Fibroblast of lung (primary cell): ENCODE measurements at regions not wholly inside any gene's neighbourhood (a gene's known extent, or its start where the extent isn't known, plus 50 kb on each side); places are given as distances from the start of the nearest gene placed in this dataset.
A peak's percentile ranks its signal among the peaks of the same experiment; 100 is the strongest.

ENCODE experiments used
- DNase-seq, 2 donors: peaks; one replicate each; pipeline versions ENCODE4 v3.0.0 to v3.0.0-alpha.2; 2010; ENCODE audit warnings: low read depth in 2 of 2
- H2AFZ ChIP-seq: 2 replicates; pipeline ENCODE4 v1.5.1; 2012; ENCODE audit warnings: low read length, control low read depth, inconsistent platforms
- H3K27ac ChIP-seq: 2 replicates; pipeline ENCODE4 v1.5.1; 2011; ENCODE audit warnings: low read length, control low read depth; ENCODE audit not compliant: insufficient read depth
- H3K27me3 ChIP-seq: 2 replicates; pipeline ENCODE4 v1.5.1; 2011; ENCODE audit warnings: mild to moderate bottlenecking, low read length; ENCODE audit not compliant: control insufficient read depth, insufficient read depth
- H3K36me3 ChIP-seq: 2 replicates; pipeline ENCODE4 v1.5.1; 2011; ENCODE audit warnings: low read length; ENCODE audit not compliant: control insufficient read depth, insufficient read depth
- H3K4me1 ChIP-seq: 2 replicates; pipeline ENCODE4 v1.5.1; 2011; ENCODE audit warnings: low read length; ENCODE audit not compliant: control insufficient read depth, insufficient read depth; ENCODE audit errors: extremely low read depth
- H3K4me2 ChIP-seq: 2 replicates; pipeline ENCODE4 v1.5.1; 2011; ENCODE audit warnings: low read length, control low read depth; ENCODE audit not compliant: insufficient read depth; ENCODE audit errors: extremely low read depth
- H3K4me3 ChIP-seq, 4 experiments: fragments of 200-600 bp in 1 of 4; sonication (generic) in 1 of 4; replicated peaks in 1 of 4; 2 replicates each; pipeline ENCODE4 v1.5.1; 2011 to 2016; ENCODE audit warnings: low read length in 4 of 4, low read depth in 3 of 4, mild to moderate bottlenecking in 3 of 4, control low read depth in 2 of 4, inconsistent platforms in 1 of 4, mixed read lengths in 1 of 4; ENCODE audit not compliant: insufficient read depth in 1 of 4; ENCODE audit errors: control extremely low read depth in 1 of 4
- H3K79me2 ChIP-seq: 2 replicates; pipeline ENCODE4 v1.5.1; 2012; ENCODE audit warnings: mild to moderate bottlenecking, low read length, inconsistent platforms; ENCODE audit not compliant: control insufficient read depth, insufficient read depth
- H3K9ac ChIP-seq: 2 replicates; pipeline ENCODE4 v1.5.1; 2011; ENCODE audit warnings: mild to moderate bottlenecking, low read length, control low read depth; ENCODE audit not compliant: insufficient read depth
- H3K9me3 ChIP-seq: 2 replicates; pipeline ENCODE4 v1.5.1; 2012; ENCODE audit warnings: low read depth, low read length; ENCODE audit not compliant: control insufficient read depth, insufficient read depth
- H4K20me1 ChIP-seq: 2 replicates; pipeline ENCODE4 v1.5.1; 2011; ENCODE audit warnings: low read length; ENCODE audit not compliant: control insufficient read depth, insufficient read depth; ENCODE audit errors: extremely low read depth
- EZH2 ChIP-seq: IDR thresholded peaks from 2 replicates; pipeline ENCODE4 v1.5.1; 2012; ENCODE audit warnings: low read length, control low read depth, mild to moderate bottlenecking; ENCODE audit errors: missing control alignments
- TF ChIP-seq, protein P1 (sequence below), 2 donors: IDR thresholded peaks in 1 of 2; conservative IDR thresholded peaks in 1 of 2; 1 replicate in 1 of 2; 2 replicates in 1 of 2; pipeline ENCODE4 v1.5.1; 2011 to 2012; ENCODE audit warnings: low read length in 2 of 2, control low read depth in 1 of 2, inconsistent platforms in 1 of 2, low read depth in 1 of 2, mild to moderate bottlenecking in 1 of 2

DNA sequence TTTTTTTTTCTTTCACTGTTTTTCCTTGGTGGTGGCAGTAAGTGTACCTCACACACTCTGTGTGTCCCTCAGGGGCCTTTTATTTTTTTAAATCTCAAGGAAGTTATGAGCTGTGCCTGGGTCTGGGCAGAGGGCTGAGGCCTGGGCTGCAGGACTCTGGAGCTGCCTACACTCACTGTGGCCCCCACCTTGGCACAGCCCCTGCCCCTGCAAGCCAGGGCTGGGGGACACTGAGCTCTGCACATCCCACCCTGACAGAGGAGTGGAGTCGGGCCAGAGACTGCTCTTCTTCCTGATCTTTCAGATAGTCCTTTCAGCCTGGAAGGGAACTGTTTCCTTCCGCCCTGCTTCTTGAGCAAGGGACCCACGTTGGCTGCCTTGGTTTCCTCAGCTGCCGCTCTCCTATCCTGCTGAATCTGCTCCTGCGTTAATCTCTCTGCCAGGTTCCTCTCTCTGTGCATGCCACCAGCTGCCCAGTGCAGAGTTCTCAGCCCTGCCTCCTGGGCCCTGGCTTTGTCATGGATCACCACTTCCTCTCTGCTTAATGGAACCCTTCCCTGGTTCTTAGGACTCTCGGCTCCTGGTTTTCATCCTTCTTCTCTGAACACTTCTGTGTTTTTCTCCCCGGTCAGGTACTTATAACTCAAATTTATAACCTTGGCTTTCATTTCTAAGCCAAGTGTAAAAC lies 502.3 kb downstream of the DIRAS2 start:
- Histone ChIP-seq H3K4me1 (no peaks in the 10 kb centered on the region), H2AFZ (no peak overlapping the region), H4K20me1 (no peaks in the 10 kb centered on the region), H3K9ac (no peak overlapping the region), H3K9me3 (no peaks in the 10 kb centered on the region), H3K4me3 (no peak overlapping the region), H3K27ac (no peak overlapping the region), H3K4me2 (no peak overlapping the region), H3K36me3 (no peaks in the 10 kb centered on the region), H3K79me2 (no peaks in the 10 kb centered on the region), H3K27me3 (no peaks in the 10 kb centered on the region)
- DNase-seq = no peak
- TF ChIP-seq, protein P1, sequence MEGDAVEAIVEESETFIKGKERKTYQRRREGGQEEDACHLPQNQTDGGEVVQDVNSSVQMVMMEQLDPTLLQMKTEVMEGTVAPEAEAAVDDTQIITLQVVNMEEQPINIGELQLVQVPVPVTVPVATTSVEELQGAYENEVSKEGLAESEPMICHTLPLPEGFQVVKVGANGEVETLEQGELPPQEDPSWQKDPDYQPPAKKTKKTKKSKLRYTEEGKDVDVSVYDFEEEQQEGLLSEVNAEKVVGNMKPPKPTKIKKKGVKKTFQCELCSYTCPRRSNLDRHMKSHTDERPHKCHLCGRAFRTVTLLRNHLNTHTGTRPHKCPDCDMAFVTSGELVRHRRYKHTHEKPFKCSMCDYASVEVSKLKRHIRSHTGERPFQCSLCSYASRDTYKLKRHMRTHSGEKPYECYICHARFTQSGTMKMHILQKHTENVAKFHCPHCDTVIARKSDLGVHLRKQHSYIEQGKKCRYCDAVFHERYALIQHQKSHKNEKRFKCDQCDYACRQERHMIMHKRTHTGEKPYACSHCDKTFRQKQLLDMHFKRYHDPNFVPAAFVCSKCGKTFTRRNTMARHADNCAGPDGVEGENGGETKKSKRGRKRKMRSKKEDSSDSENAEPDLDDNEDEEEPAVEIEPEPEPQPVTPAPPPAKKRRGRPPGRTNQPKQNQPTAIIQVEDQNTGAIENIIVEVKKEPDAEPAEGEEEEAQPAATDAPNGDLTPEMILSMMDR (conservative IDR thresholded peaks at IDR 0.05 in 1 of 2, IDR thresholded peaks at IDR 0.05 in 1 of 2; ENCODE audit: low read depth in 1 of 2, low read length in 2 of 2) = no peak
- TF ChIP-seq EZH2 = no peak

DNA sequence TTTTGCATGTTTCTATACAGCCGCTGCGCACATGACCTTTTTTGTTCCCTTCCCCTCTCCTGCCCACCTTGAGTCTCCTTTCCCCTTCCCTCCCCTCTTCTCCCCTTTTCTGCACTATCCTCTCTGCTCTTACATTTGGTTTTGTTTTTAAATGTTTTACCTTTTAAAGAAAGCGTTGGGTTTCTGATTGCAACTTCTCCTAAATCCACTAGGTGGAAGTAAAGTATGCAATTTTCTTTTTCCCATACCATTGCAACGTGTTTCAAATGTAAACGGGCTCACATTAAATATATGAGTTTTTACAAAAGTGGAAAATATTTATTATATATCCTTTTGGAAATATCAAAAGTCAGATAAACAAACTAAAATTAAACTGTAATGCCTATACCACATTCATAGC lies 500.9 kb downstream of the DIRAS2 start:
- Histone ChIP-seq H3K27ac (no peak overlapping the region), H3K79me2 (no peaks in the 10 kb centered on the region), H3K4me1 (no peaks in the 10 kb centered on the region), H3K4me2 (no peak overlapping the region), H2AFZ (no peak overlapping the region), H3K27me3 (no peaks in the 10 kb centered on the region), H3K9me3 (no peaks in the 10 kb centered on the region), H3K9ac (no peak overlapping the region), H3K36me3 (no peaks in the 10 kb centered on the region), H4K20me1 (no peaks in the 10 kb centered on the region), H3K4me3 (no peak overlapping the region)
- peak; percentile 7 to 52 for DNase-seq
- TF ChIP-seq, protein P1 (conservative IDR thresholded peaks at IDR 0.05 in 1 of 2, IDR thresholded peaks at IDR 0.05 in 1 of 2; ENCODE audit: low read depth in 1 of 2, low read length in 2 of 2) = peak; percentile 39 to 58
- TF ChIP-seq EZH2 = no peak

DNA sequence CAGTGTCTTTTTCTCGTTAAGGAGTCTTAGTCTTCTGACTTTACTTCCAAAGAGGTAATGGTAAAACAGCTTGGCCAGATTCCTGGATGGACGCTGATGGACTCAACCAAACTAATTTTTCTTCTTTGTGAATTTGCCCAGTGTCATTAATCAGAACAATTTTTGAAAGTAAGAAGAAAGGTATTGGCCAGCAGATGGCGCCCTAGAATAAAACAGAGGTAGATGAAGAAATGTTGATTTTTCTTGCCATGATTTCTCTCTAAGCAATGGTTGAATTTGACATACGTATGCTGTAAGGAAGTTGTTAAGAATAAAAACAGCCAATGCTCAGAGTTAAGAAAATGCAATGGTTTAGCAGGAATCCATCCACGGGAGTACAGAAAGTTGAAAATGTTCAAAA lies 500.0 kb downstream of the DIRAS2 start:
- no peak overlapping the region for H3K4me3 ChIP-seq
- peak; percentile 15 to 53 for DNase-seq
- H3K4me1 ChIP-seq = no peaks in the 10 kb centered on the region
- H3K9me3 ChIP-seq = no peaks in the 10 kb centered on the region
- H3K27me3 ChIP-seq = no peaks in the 10 kb centered on the region
- no peak for TF ChIP-seq EZH2
- TF ChIP-seq, protein P1 (conservative IDR thresholded peaks at IDR 0.05 in 1 of 2, IDR thresholded peaks at IDR 0.05 in 1 of 2; ENCODE audit: low read depth in 1 of 2, low read length in 2 of 2) = peak; percentile 34 to 49
- no peak overlapping the region for H2AFZ ChIP-seq
- no peaks in the 10 kb centered on the region for H3K79me2 ChIP-seq
- H3K4me2 ChIP-seq = no peak overlapping the region
- H3K36me3 ChIP-seq = no peaks in the 10 kb centered on the region
- H3K27ac ChIP-seq = no peak overlapping the region
- no peak overlapping the region for H3K9ac ChIP-seq
- no peaks in the 10 kb centered on the region for H4K20me1 ChIP-seq
